Activated naive CD4-positive, alpha-beta T cell treated with anti-CD3 and anti-CD28 coated beads for 36 hours (primary cell): ENCODE measurements at regions not wholly inside any gene's neighbourhood (a gene's known extent, or its start where the extent isn't known, plus 50 kb on each side); places are given as distances from the start of the nearest gene placed in this dataset.
"Not testable (repeated sequence)": the region's sequence is repeated elsewhere in the genome, so short reads cannot be mapped to it uniquely, and the experiment has no call there.

ENCODE experiments used
- CTCF ChIA-PET: fragments of 350-600 bp; sonication (Branson Sonifier 250); formaldehyde crosslinking; loops from one replicate; lab custom pipeline; 2021; ENCODE audit warnings: antibody characterized with exemption; lab: Charles Lee
- DNase-seq: peaks from one replicate; pipeline ENCODE4 v3.0.0-alpha.2; 2020
- H3K27ac Mint-ChIP-seq: one replicate; pipeline ENCODE4 v1.8.0; 2021; ENCODE audit warnings: mild to moderate bottlenecking, mixed read lengths
- H3K27me3 Mint-ChIP-seq: one replicate; pipeline ENCODE4 v1.8.0; 2021; ENCODE audit warnings: low read depth, mixed read lengths
- H3K36me3 Mint-ChIP-seq: one replicate; pipeline ENCODE4 v1.8.0; 2021; ENCODE audit warnings: low read depth, mixed read lengths
- H3K4me1 Mint-ChIP-seq: one replicate; pipeline ENCODE4 v1.8.0; 2021; ENCODE audit warnings: low read depth, mixed read lengths
- H3K4me3 Mint-ChIP-seq: one replicate; pipeline ENCODE4 v1.8.0; 2021; ENCODE audit warnings: mild to moderate bottlenecking, moderate library complexity, mixed read lengths
- H3K9me3 Mint-ChIP-seq: one replicate; pipeline ENCODE4 v1.8.0; 2021; ENCODE audit warnings: mixed read lengths
- intact Hi-C: fragments of 100-400 bp; cut with micrococcal nuclease; formaldehyde crosslinking; loops from one replicate; pipeline ENCODE4 v1.15.1; 2023

DNA sequence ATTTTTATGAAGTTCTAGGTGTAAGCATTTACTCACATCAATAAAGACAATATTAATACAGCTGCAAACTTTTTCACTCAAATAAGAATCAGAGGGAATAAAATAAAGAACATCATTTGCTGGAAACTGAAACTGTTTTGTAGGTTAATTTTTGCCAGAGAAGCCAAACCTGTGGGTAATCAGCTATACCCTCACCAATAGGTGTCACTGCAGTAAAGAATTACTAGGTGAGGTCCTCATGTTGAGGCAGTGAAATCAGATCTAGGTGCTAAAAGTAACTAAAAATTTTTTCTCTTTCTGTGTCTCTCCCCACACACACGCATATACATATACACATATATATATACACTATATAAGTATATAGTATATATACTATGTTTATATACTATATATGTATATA is 1016.3 kb upstream of the SEMA6A start:
- Mint-ChIP-seq H3K27ac (no peak overlapping the region), H3K36me3 (no peaks in the 10 kb centered on the region), H3K27me3 (no peaks in the 10 kb centered on the region), H3K9me3 (no peaks in the 10 kb centered on the region), H3K4me3 (no peak overlapping the region), H3K4me1 (no peaks in the 10 kb centered on the region)
- DNase-seq, result no peak
- CTCF ChIA-PET, result no interaction called here
- intact Hi-C loops, result loop anchor here (2.0 kb wide), 1 partner anchor 1202 kb away; no protein-coding TSS in a partner anchor

GRCh38 chr5:117588611-117589010 is 1014.0 kb upstream of the SEMA6A start:
- intact Hi-C loops, result no loop called here

GRCh38 chr5:117587111-117587510 is 1012.5 kb upstream of the SEMA6A start:
- Mint-ChIP-seq H3K27ac (no peak overlapping the region), H3K4me1 (no peaks in the 10 kb centered on the region), H3K27me3 (no peaks in the 10 kb centered on the region), H3K4me3 (no peak overlapping the region), H3K9me3 (no peaks in the 10 kb centered on the region), H3K36me3 (no peaks in the 10 kb centered on the region)
- intact Hi-C loops, result no loop called here
- no peak for DNase-seq
- CTCF ChIA-PET, result no interaction called here

More at GRCh38 chr5:117588611-117589010, 1014.0 kb upstream of the SEMA6A start:
- H3K9me3 Mint-ChIP-seq, result no peaks in the 10 kb centered on the region
- H3K4me1 Mint-ChIP-seq, result no peaks in the 10 kb centered on the region
- H3K4me3 Mint-ChIP-seq, result no peak overlapping the region
- DNase-seq, result no peak
- H3K27ac Mint-ChIP-seq, result no peak overlapping the region
- no peaks in the 10 kb centered on the region for H3K36me3 Mint-ChIP-seq
- CTCF ChIA-PET, result no interaction called here
- no peaks in the 10 kb centered on the region for H3K27me3 Mint-ChIP-seq

GRCh38 chr5:117568622-117569021 is 994.0 kb upstream of the SEMA6A start:
- no peak overlapping the region for H3K27ac Mint-ChIP-seq
- no peaks in the 10 kb centered on the region for H3K36me3 Mint-ChIP-seq
- H3K27me3 Mint-ChIP-seq, result no peaks in the 10 kb centered on the region
- DNase-seq, result no peak
- H3K4me1 Mint-ChIP-seq, result no peaks in the 10 kb centered on the region
- CTCF ChIA-PET, result no interaction called here
- no peak overlapping the region for H3K4me3 Mint-ChIP-seq
- intact Hi-C loops, result no loop called here
- H3K9me3 Mint-ChIP-seq, result no peaks in the 10 kb centered on the region

DNA sequence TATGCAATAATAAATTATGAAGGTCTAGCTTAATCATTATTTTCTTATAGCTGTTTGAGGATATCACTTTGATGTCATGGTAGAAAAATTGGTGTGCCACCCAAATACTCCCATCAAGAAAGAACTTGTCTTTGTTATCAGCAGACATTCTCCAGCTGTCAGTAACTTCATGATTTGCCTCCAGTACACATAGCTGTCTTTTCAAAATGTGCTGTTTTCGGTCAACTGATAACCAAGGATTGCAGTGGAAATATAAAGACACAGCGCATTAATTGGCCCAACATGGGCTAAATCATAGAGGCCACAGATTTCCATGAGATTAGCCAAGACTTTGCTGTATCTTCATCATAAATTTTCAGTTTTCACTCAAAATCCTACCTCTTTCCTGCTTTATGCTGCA is 993.5 kb upstream of the SEMA6A start:
- CTCF ChIA-PET, result interaction anchor here (0.6 kb wide), 1 partner anchor 1009 kb away, joined by 3 read pairs; no protein-coding TSS in a partner anchor
- Mint-ChIP-seq H3K4me3 (no peak overlapping the region), H3K27me3 (no peaks in the 10 kb centered on the region), H3K4me1 (no peaks in the 10 kb centered on the region), H3K9me3 (no peaks in the 10 kb centered on the region), H3K36me3 (no peaks in the 10 kb centered on the region), H3K27ac (no peak overlapping the region)
- no peak for DNase-seq
- intact Hi-C loops, result no loop called here

DNA sequence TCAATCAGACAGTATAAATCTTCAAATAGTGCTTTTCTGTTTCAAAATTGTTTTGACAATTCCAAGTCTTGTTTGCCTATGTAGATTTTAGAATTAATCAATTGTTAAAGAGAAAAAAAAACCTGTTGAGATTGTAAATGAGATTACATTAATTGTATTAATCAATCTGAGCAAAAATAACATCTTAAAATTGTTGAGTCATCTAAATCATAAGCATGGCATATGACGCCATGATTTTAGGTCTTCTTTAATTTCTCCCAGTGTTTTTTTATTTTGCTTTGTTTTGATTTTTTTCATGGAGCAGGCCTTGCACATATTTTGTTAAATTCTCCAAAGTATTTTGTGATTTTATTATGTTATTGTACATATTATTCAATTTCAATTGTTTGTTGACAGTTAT is 988.0 kb upstream of the SEMA6A start:
- H3K4me1 Mint-ChIP-seq, result no peaks in the 10 kb centered on the region
- H3K4me3 Mint-ChIP-seq, result no peak overlapping the region
- no peak for DNase-seq
- H3K27ac Mint-ChIP-seq, result no peak overlapping the region
- CTCF ChIA-PET, result no interaction called here
- no peaks in the 10 kb centered on the region for H3K36me3 Mint-ChIP-seq
- intact Hi-C loops, result no loop called here
- no peaks in the 10 kb centered on the region for H3K27me3 Mint-ChIP-seq
- H3K9me3 Mint-ChIP-seq, result no peaks in the 10 kb centered on the region

DNA sequence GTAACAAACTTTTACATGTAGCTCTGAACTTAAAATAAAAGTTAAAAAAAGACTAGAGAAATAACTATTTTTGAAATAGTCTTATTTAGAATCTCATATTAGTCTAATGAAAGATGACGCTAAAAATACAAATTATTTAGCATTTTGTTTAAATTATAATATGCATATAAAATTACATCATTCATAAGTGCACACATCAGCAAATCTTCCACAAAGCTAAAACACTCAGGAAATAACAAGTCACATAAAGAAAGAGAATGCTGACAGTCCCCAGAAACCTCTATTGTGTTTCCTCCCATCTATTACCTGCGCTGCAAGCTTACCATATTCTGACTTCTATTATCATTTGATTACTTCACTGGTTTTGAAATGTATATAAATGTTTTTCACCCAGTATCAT is 986.9 kb upstream of the SEMA6A start:
- CTCF ChIA-PET, result no interaction called here
- no peaks in the 10 kb centered on the region for H3K27me3 Mint-ChIP-seq
- no peaks in the 10 kb centered on the region for H3K36me3 Mint-ChIP-seq
- no peak overlapping the region for H3K27ac Mint-ChIP-seq
- H3K4me1 Mint-ChIP-seq, result no peaks in the 10 kb centered on the region
- H3K9me3 Mint-ChIP-seq, result no peaks in the 10 kb centered on the region
- DNase-seq, result no peak
- intact Hi-C loops, result no loop called here
- H3K4me3 Mint-ChIP-seq, result no peak overlapping the region

GRCh38 chr5:117559005-117559844 is 984.6 kb upstream of the SEMA6A start:
- intact Hi-C loops, result no loop called here
- H3K27ac Mint-ChIP-seq, result no peak overlapping the region
- CTCF ChIA-PET, result interaction anchor here (0.6 kb wide), 1 partner anchor 521 kb away, joined by 3 read pairs; no protein-coding TSS in a partner anchor
- H3K9me3 Mint-ChIP-seq, result no peaks in the 10 kb centered on the region
- no peaks in the 10 kb centered on the region for H3K27me3 Mint-ChIP-seq
- H3K4me1 Mint-ChIP-seq, result no peaks in the 10 kb centered on the region
- no peaks in the 10 kb centered on the region for H3K36me3 Mint-ChIP-seq
- DNase-seq, result no peak
- H3K4me3 Mint-ChIP-seq, result no peak overlapping the region

GRCh38 chr5:117551236-117551635 is 976.6 kb upstream of the SEMA6A start:
- Mint-ChIP-seq H3K4me3 (no peak overlapping the region), H3K4me1 (no peaks in the 10 kb centered on the region), H3K9me3 (no peaks in the 10 kb centered on the region), H3K27me3 (no peaks in the 10 kb centered on the region), H3K27ac (no peak overlapping the region), H3K36me3 (no peaks in the 10 kb centered on the region)
- intact Hi-C loops, result no loop called here
- no peak for DNase-seq
- CTCF ChIA-PET, result no interaction called here

GRCh38 chr5:117547192-117547591 is 972.6 kb upstream of the SEMA6A start:
- no peaks in the 10 kb centered on the region for H3K4me1 Mint-ChIP-seq
- H3K27ac Mint-ChIP-seq, result no peak overlapping the region

GRCh38 chr5:117539692-117540091 is 965.1 kb upstream of the SEMA6A start:
- H3K9me3 Mint-ChIP-seq, result peaks cover 2% of the 10 kb centered on the region
- H3K36me3 Mint-ChIP-seq, result no peaks in the 10 kb centered on the region
- intact Hi-C loops, result no loop called here
- no peaks in the 10 kb centered on the region for H3K4me1 Mint-ChIP-seq
- no peak overlapping the region for H3K4me3 Mint-ChIP-seq
- no peaks in the 10 kb centered on the region for H3K27me3 Mint-ChIP-seq
- H3K27ac Mint-ChIP-seq, result no peak overlapping the region
- DNase-seq, result no peak
- CTCF ChIA-PET, result no interaction called here

More at GRCh38 chr5:117547192-117547591, 972.6 kb upstream of the SEMA6A start:
- CTCF ChIA-PET, result interaction anchor here (0.6 kb wide), 1 partner anchor 68 kb away, joined by 4 read pairs; no protein-coding TSS in a partner anchor
- Mint-ChIP-seq H3K27me3 (no peaks in the 10 kb centered on the region), H3K36me3 (no peaks in the 10 kb centered on the region), H3K9me3 (no peaks in the 10 kb centered on the region), H3K4me3 (no peak overlapping the region)
- no peak for DNase-seq
- intact Hi-C loops, result no loop called here

GRCh38 chr5:117533792-117534191 is 959.2 kb upstream of the SEMA6A start:
- Mint-ChIP-seq H3K27ac (no peak overlapping the region), H3K36me3 (no peaks in the 10 kb centered on the region), H3K4me1 (no peaks in the 10 kb centered on the region), H3K27me3 (no peaks in the 10 kb centered on the region), H3K9me3 (no peaks in the 10 kb centered on the region), H3K4me3 (no peak overlapping the region)
- intact Hi-C loops, result no loop called here
- DNase-seq, result no peak
- CTCF ChIA-PET, result no interaction called here

- DNase-seq, CTCF ChIA-PET, H3K4me3 Mint-ChIP-seq, H3K9me3 Mint-ChIP-seq, H3K27ac Mint-ChIP-seq, intact Hi-C loops, H3K4me1 Mint-ChIP-seq, H3K27me3 Mint-ChIP-seq, H3K36me3 Mint-ChIP-seq: not testable (repeated sequence)
Measured at GRCh38 chr5:117533051-117533670, 958.5 kb upstream of the SEMA6A start.
